ENCODE measurements at regions not wholly inside any gene's neighbourhood (a gene's known extent, or its start where the extent isn't known, plus 50 kb on each side); places are given as distances from the start of the nearest gene placed in this dataset.

- TF ChIP-seq CTCF (IDR thresholded peaks at IDR 0.05) (no peak), POLR2A (IDR thresholded peaks at IDR 0.05) (no peak)
- intact Hi-C loops (cut with DNase I), result no loop called here
- Histone ChIP-seq H3K4me1 (no peaks in the 10 kb centered on the region), H3K36me3 (replicated peaks in 1 of 2; ENCODE audit: insufficient read depth in 1 of 2, low read depth in 2 of 2) (no peaks in the 10 kb centered on the region), H3K27me3 (no peaks in the 10 kb centered on the region), H3K27ac (no peak overlapping the region), H3K4me3 (no peak overlapping the region), H3K9me3 (no peaks in the 10 kb centered on the region)
- WGBS, 2 donors, result 71 to 89% methylated on average over 1 of the region's 1 CpG
- ATAC-seq (no peak), DNase-seq (no peak)
Measured at GRCh38 chrX:7242613-7243012, 94.7 kb upstream of the PUDP start.

- no peaks in the 10 kb centered on the region for H3K4me1 ChIP-seq
- DNase-seq, result no peak
- no peaks in the 10 kb centered on the region for H3K9me3 ChIP-seq
- no peak overlapping the region for H3K4me3 ChIP-seq
- TF ChIP-seq POLR2A (IDR thresholded peaks at IDR 0.05), result no peak
- no peak for TF ChIP-seq CTCF (IDR thresholded peaks at IDR 0.05)
- H3K27ac ChIP-seq, result no peak overlapping the region
- intact Hi-C loops (cut with DNase I), result no loop called here
- no peaks in the 10 kb centered on the region for H3K36me3 ChIP-seq (replicated peaks in 1 of 2; ENCODE audit: insufficient read depth in 1 of 2, low read depth in 2 of 2)
- 88 to 95% methylated on average over 2 of the region's 2 CpGs for WGBS, 2 donors
- H3K27me3 ChIP-seq, result no peaks in the 10 kb centered on the region
- no peak for ATAC-seq
Measured at GRCh38 chrX:7240929-7241328, 93.0 kb upstream of the PUDP start.

GRCh38 chrX:7235071-7235470 lies 87.1 kb upstream of the PUDP start:
- DNase-seq, result no peak
- ATAC-seq, result no peak
- Histone ChIP-seq H3K4me3 (no peak overlapping the region), H3K4me1 (no peaks in the 10 kb centered on the region), H3K27me3 (no peaks in the 10 kb centered on the region), H3K36me3 (replicated peaks in 1 of 2; ENCODE audit: insufficient read depth in 1 of 2, low read depth in 2 of 2) (no peaks in the 10 kb centered on the region), H3K9me3 (no peaks in the 10 kb centered on the region), H3K27ac (no peak overlapping the region)
- intact Hi-C loops (cut with DNase I), result no loop called here
- TF ChIP-seq POLR2A (IDR thresholded peaks at IDR 0.05) (no peak), CTCF (IDR thresholded peaks at IDR 0.05) (no peak)

GRCh38 chrX:7233580-7234406 lies 85.8 kb upstream of the PUDP start:
- DNase-seq (no peak), ATAC-seq (no peak)
- Histone ChIP-seq H3K27ac (no peak overlapping the region), H3K9me3 (no peaks in the 10 kb centered on the region), H3K4me3 (no peak overlapping the region), H3K4me1 (no peaks in the 10 kb centered on the region), H3K36me3 (replicated peaks in 1 of 2; ENCODE audit: insufficient read depth in 1 of 2, low read depth in 2 of 2) (no peaks in the 10 kb centered on the region), H3K27me3 (no peaks in the 10 kb centered on the region)
- no peak for TF ChIP-seq POLR2A (IDR thresholded peaks at IDR 0.05)
- TF ChIP-seq CTCF (IDR thresholded peaks at IDR 0.05), result no peak
- 79 to 80% methylated on average over 4 of the region's 4 CpGs for WGBS, 2 donors
- intact Hi-C loops (cut with DNase I), result no loop called here

GRCh38 chrX:7228226-7228625 lies 80.3 kb upstream of the PUDP start:
- Histone ChIP-seq H3K27me3 (no peaks in the 10 kb centered on the region), H3K36me3 (replicated peaks in 1 of 2; ENCODE audit: insufficient read depth in 1 of 2, low read depth in 2 of 2) (no peaks in the 10 kb centered on the region), H3K9me3 (no peaks in the 10 kb centered on the region), H3K4me1 (no peaks in the 10 kb centered on the region), H3K27ac (no peak overlapping the region), H3K4me3 (no peak overlapping the region)
- TF ChIP-seq POLR2A (IDR thresholded peaks at IDR 0.05) (no peak), CTCF (IDR thresholded peaks at IDR 0.05) (no peak)
- 90 to 95% methylated on average over 2 of the region's 2 CpGs for WGBS, 2 donors
- no peak for DNase-seq
- intact Hi-C loops (cut with DNase I), result no loop called here
- ATAC-seq, result no peak

Measured in body of pancreas (tissue), 4 donors.